OCI-LY3 (cell line): ENCODE measurements at regions not wholly inside any gene's neighbourhood (a gene's known extent, or its start where the extent isn't known, plus 50 kb on each side); places are given as distances from the start of the nearest gene placed in this dataset.
A peak's percentile ranks its signal among the peaks of the same experiment; 100 is the strongest.

ENCODE experiments used
- H2AFZ ChIP-seq: fragments of 200-600, 300-600 bp; shearing (Covaris generic); 2 replicates; pipeline ENCODE4 v1.6.0; 2014; ENCODE audit warnings: antibody characterized with exemption, low read depth, low read length
- H3K27ac ChIP-seq: fragments of 200-600, 300-600 bp; sonication (generic); 2 replicates; pipeline ENCODE4 v1.5.1; 2014; ENCODE audit warnings: mild to moderate bottlenecking, low read length, moderate library complexity, mixed read lengths
- H3K27me3 ChIP-seq: fragments of 200-600, 300-600 bp; sonication (generic); 2 replicates; pipeline ENCODE4 v1.6.1; 2014; ENCODE audit warnings: low read depth, low read length, mixed read lengths
- H3K36me3 ChIP-seq: fragments of 200-600, 300-600 bp; sonication (generic); replicated peaks from 2 replicates; pipeline ENCODE3; 2014; ENCODE audit warnings: low read depth, low read length, mixed read lengths
- H3K4me1 ChIP-seq: fragments of 300-600, 200-600 bp; sonication (generic); 2 replicates; pipeline ENCODE4 v1.6.1; 2014; ENCODE audit warnings: low read length, mixed read lengths
- H3K4me2 ChIP-seq: fragments of 200-600, 300-600 bp; sonication (generic); 2 replicates; pipeline ENCODE4 v1.6.1; 2014; ENCODE audit warnings: low read length, mixed read lengths
- H3K4me3 ChIP-seq: fragments of 300-600, 200-600 bp; sonication (generic); 2 replicates; pipeline ENCODE4 v1.5.1; 2014; ENCODE audit warnings: antibody characterized with exemption, mild to moderate bottlenecking, low read length, moderate library complexity
- H3K79me2 ChIP-seq: fragments of 300-600, 200-600 bp; shearing (Covaris generic); 2 replicates; pipeline ENCODE4 v1.6.1; 2014; ENCODE audit warnings: mild to moderate bottlenecking, low read length, mixed read lengths
- H3K9ac ChIP-seq: fragments of 300-600, 200-600 bp; shearing (Covaris generic); 2 replicates; pipeline ENCODE4 v1.6.0; 2014; ENCODE audit warnings: mild to moderate bottlenecking, low read length, moderate library complexity
- H3K9me3 ChIP-seq: fragments of 200-600, 300-600 bp; shearing (Covaris generic); 2 replicates; pipeline ENCODE4 v1.6.1; 2014; ENCODE audit warnings: low read length, mixed read lengths; ENCODE audit not compliant: insufficient read depth
- H4K20me1 ChIP-seq: fragments of 200-600, 300-600 bp; sonication (generic); 2 replicates; pipeline ENCODE4 v1.6.1; 2016; ENCODE audit warnings: low read length, mixed read lengths; ENCODE audit not compliant: insufficient read depth
- EZH2phosphoT487 ChIP-seq: fragments of 200-600 bp; shearing (Covaris generic); IDR thresholded peaks from 2 replicates; pipeline ENCODE4 v1.6.1; 2018; ENCODE audit warnings: antibody characterized with exemption, mixed run types, low read depth
- TF ChIP-seq, protein P1 (sequence below): fragments of 200-600, 300-600 bp; sonication (generic); IDR thresholded peaks from 2 replicates; pipeline ENCODE4 v1.5.1; 2014; ENCODE audit warnings: antibody characterized with exemption, low read length, low read depth

DNA sequence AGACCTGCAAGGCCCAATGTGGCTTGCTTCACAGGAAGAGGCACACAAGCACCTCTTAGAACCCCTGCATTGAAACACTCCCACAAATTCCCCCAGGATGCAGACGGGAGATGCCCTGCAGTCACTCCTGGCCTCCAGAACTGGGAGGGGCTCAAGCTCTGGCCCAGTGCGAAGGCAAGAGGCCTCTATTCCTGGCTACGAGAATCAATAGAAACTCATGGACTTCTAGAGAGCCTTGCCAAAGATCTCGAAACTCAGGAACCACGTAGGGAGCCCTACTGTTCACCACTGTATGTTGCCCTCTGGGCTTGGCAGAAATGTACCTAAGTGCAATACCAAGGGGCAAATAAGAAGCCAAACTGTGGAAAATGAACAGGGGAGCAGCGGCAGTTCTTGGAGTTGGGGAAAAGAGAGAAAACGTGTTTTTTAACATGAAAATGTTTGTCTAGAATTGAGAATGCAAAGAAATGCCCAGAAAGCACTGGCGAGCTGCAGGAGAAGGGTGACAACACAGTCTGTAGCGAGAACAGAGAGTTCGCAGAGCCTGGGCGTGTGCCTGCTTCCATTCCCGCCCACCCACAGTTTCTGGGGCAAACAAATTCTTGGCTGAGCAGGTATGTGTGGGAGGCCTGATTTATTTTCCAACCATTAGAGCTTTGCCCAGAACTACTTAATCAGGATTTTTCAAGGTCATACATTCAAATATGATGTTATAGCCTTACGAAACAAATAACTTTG, 260.5 kb upstream of the KLF14 start:
- no peak overlapping the region for H3K27ac ChIP-seq
- peak overlapping the region; percentile 55 for H3K4me2 ChIP-seq
- H3K4me3 ChIP-seq: peak overlapping the region; percentile 41
- TF ChIP-seq, protein P1, sequence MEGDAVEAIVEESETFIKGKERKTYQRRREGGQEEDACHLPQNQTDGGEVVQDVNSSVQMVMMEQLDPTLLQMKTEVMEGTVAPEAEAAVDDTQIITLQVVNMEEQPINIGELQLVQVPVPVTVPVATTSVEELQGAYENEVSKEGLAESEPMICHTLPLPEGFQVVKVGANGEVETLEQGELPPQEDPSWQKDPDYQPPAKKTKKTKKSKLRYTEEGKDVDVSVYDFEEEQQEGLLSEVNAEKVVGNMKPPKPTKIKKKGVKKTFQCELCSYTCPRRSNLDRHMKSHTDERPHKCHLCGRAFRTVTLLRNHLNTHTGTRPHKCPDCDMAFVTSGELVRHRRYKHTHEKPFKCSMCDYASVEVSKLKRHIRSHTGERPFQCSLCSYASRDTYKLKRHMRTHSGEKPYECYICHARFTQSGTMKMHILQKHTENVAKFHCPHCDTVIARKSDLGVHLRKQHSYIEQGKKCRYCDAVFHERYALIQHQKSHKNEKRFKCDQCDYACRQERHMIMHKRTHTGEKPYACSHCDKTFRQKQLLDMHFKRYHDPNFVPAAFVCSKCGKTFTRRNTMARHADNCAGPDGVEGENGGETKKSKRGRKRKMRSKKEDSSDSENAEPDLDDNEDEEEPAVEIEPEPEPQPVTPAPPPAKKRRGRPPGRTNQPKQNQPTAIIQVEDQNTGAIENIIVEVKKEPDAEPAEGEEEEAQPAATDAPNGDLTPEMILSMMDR: no peak
- no peak for TF ChIP-seq EZH2phosphoT487
- no peak overlapping the region for H2AFZ ChIP-seq
- H3K4me1 ChIP-seq: peaks cover 10% of the 10 kb centered on the region
- no peaks in the 10 kb centered on the region for H3K9me3 ChIP-seq
- no peaks in the 10 kb centered on the region for H3K36me3 ChIP-seq
- no peaks in the 10 kb centered on the region; the same call in 1 of the 2 replicates for H4K20me1 ChIP-seq
- no peaks in the 10 kb centered on the region for H3K27me3 ChIP-seq
- peaks cover 4% of the 10 kb centered on the region; the same call in 1 of the 2 replicates for H3K79me2 ChIP-seq
- no peak overlapping the region for H3K9ac ChIP-seq

DNA sequence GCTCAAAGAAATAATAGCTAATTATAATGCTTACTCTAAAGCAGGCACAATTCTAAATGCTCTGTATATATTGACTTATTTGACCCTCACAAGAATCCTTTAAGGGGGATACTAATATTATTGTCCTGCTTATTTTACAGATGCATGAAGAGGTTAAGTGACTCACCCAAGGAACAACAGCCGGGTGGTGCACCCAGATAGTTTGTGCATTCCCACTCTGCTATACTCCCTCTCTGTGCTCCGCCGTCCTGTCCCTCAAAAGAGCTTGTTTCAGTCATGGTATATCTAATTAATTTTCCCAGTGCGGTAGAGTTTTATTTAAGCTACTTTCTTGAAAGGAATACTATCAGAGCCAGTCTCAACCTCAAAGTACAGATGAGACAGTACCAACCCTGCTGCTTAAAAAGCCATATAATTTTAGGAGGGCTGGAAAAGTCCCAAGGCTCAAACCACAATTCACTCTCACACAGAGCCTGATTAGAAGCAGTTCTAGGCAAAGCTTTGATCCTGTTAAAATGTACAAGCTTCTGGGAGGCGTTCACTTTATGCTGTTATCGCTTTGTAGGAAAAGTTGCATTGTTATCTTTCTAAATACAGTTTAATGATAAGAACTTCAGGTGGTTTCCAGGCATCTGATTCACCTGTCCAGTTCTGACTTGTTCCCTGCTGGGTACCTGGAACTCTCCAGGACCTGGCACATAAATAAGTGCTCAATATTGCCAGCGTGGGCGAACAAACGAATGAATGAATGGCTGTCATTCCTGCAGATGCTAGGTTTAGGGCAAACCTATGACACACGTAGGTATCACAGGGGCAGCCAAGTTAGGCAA, 261.5 kb upstream of the KLF14 start:
- Histone ChIP-seq H2AFZ (no peak overlapping the region), H4K20me1 (no peaks in the 10 kb centered on the region; the same call in 1 of the 2 replicates), H3K9ac (no peak overlapping the region), H3K79me2 (peaks cover 4% of the 10 kb centered on the region; the same call in 1 of the 2 replicates), H3K4me2 (no peak overlapping the region), H3K9me3 (no peaks in the 10 kb centered on the region), H3K4me3 (no peak overlapping the region), H3K4me1 (peaks cover 10% of the 10 kb centered on the region), H3K27me3 (no peaks in the 10 kb centered on the region), H3K27ac (no peak overlapping the region), H3K36me3 (no peaks in the 10 kb centered on the region)
- TF ChIP-seq EZH2phosphoT487: no peak
- TF ChIP-seq, protein P1: no peak

DNA sequence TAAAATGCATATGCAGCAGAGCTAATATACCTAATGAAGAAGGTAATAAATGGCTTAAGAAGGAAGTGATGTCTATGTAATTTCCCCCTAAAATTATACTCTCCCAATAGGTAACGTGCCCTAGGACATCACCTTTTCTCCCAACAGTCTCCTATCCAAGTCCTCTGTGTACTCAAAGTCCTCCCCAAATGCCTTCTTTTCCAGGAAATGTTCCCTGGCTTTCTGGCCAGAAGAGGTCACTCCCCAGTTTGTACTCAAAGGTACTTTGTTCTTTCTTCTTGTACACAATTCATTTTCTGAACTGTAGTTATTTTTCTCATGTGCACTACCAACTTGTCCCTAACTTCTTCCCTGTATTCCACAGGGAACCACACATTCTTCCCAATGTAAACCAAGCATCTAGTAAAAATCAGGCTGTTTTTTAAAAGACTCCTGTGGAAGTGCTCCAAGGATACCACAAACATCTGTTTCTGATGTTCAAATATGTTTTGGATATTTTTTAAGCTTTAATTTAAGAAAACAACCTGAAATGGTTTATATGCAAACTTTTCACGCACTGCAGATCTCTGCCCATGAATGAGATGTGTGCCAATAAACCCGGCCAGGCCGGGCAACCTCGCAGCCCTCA, 262.3 kb upstream of the KLF14 start:
- Histone ChIP-seq H4K20me1 (no peaks in the 10 kb centered on the region; the same call in 1 of the 2 replicates), H3K36me3 (no peaks in the 10 kb centered on the region), H3K4me2 (no peak overlapping the region), H3K4me3 (no peak overlapping the region), H3K9ac (no peak overlapping the region), H3K27me3 (no peaks in the 10 kb centered on the region), H2AFZ (no peak overlapping the region), H3K4me1 (peaks cover 10% of the 10 kb centered on the region), H3K27ac (no peak overlapping the region), H3K79me2 (peaks cover 4% of the 10 kb centered on the region; the same call in 1 of the 2 replicates), H3K9me3 (no peaks in the 10 kb centered on the region)
- no peak for TF ChIP-seq EZH2phosphoT487
- TF ChIP-seq, protein P1: no peak

DNA sequence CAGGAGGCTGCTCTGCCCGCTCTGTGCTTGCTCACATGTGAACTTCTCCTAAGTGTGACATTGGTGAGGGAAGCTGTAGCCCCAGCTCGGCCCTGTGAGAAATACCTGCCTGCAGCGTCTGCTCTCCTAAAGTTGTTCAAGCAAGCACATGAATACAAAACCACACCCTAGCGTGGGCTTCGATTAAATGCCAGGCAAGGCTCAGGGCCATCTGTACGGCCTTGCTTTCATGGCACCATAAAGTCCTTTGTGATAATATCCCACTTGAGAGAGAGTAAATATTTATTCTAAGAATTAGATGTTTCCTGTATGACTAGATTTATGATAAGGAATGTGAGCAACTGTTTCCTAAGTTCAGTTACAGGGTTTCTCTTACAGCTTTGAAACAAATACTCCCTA, 262.8 kb upstream of the KLF14 start:
- no peaks in the 10 kb centered on the region for H3K36me3 ChIP-seq
- peaks cover 4% of the 10 kb centered on the region; the same call in 1 of the 2 replicates for H3K79me2 ChIP-seq
- no peaks in the 10 kb centered on the region; the same call in 1 of the 2 replicates for H4K20me1 ChIP-seq
- TF ChIP-seq, protein P1: no peak
- no peak for TF ChIP-seq EZH2phosphoT487
- H2AFZ ChIP-seq: no peak overlapping the region
- no peaks in the 10 kb centered on the region for H3K27me3 ChIP-seq
- no peak overlapping the region for H3K4me3 ChIP-seq
- peaks cover 10% of the 10 kb centered on the region for H3K4me1 ChIP-seq
- no peaks in the 10 kb centered on the region for H3K9me3 ChIP-seq
- no peak overlapping the region for H3K9ac ChIP-seq
- no peak overlapping the region for H3K4me2 ChIP-seq
- H3K27ac ChIP-seq: no peak overlapping the region
